ENCODE measurements at regions not wholly inside any gene's neighbourhood (a gene's known extent, or its start where the extent isn't known, plus 50 kb on each side); places are given as distances from the start of the nearest gene placed in this dataset.
"Not testable (repeated sequence)": the region's sequence is repeated elsewhere in the genome, so short reads cannot be mapped to it uniquely, and the experiment has no call there.

DNA sequence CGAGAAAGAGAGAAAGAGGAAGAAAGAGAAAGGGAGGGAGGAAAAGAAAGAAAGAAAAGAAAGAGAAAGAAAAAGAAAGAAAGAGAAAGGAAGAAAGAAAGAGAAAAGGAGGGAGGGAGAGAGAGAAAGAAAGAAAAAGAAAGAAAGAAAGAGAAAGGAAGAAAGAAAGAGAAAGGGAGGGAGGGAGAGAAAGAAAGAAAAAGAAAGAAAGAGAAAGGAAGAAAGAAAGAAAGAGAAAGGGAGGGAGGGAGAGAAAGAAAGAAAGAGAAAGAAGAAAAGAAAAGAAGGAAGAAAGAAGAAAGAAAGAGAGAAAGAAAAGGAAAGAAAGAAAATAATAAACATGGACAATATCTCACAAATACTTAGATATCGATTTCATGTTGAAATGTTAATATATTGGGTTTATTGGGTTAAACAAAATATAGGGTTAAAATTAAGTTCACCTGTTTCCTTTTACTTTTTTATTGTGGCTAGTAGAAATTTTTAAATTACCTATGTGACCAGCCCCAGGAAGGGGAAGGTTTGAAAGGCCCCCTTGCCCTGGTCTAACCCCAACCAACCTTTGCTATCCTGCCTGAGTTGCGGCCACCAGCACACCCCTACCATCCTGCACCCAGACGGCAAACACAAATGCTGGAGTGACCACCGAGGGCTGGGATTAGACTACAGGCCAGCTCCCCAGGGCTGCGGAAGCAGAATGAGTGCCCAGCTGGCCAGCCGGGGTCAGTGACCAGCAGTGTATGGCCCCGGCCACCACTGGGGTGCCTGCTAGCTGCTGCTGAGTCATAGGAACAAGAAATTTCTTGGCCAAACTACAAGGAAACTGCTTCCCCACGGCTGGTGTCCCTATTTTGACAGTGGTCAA lies 81.0 kb upstream of the FGF3 start:
- no peak for TF ChIP-seq CTCF (conservative IDR thresholded peaks at IDR 0.05)
- no peak overlapping the region for H3K4me3 Mint-ChIP-seq
- H3K4me1 Mint-ChIP-seq (ENCODE audit: unreplicated experiment), result no peaks in the 10 kb centered on the region
- H3K27ac Mint-ChIP-seq, result no peak overlapping the region
- H3K27me3 Mint-ChIP-seq, result no peaks in the 10 kb centered on the region
- H3K9me3 Mint-ChIP-seq, result no peaks in the 10 kb centered on the region
- H3K36me3 Mint-ChIP-seq, result no peaks in the 10 kb centered on the region
- no peak for DNase-seq (ENCODE audit: extremely low spot score, unreplicated experiment)

- H3K27ac Mint-ChIP-seq, result not testable (repeated sequence)
Observed at GRCh38 chr11:69900822-69901302, 81.6 kb upstream of the FGF3 start.

DNA sequence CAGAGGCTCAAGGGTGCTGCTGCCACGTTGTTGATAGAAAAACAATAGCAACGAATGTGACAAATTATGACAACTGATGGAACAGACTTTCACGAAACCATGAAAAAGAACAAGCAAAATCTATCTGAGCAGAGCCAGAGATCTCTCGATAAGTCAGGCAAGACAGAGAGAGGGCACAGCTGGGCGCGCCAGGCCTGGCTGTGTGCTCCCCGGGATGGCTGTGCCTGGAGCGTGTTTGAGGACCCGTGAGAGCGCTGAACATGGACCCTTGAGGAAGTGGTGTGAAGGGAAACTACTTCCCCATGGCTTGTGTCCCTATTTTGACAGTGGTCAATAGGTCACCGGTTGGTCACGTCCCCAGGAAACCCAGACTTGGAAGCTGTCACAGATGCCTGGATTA lies 83.1 kb upstream of the FGF3 start:
- Mint-ChIP-seq H3K27ac (no peak overlapping the region), H3K27me3 (peaks cover 6% of the 10 kb centered on the region), H3K4me1 (ENCODE audit: unreplicated experiment) (no peaks in the 10 kb centered on the region), H3K4me3 (no peak overlapping the region), H3K36me3 (no peaks in the 10 kb centered on the region), H3K9me3 (no peaks in the 10 kb centered on the region)
- no peak for DNase-seq (ENCODE audit: extremely low spot score, unreplicated experiment)
- TF ChIP-seq CTCF (conservative IDR thresholded peaks at IDR 0.05), result no peak

More at GRCh38 chr11:69900822-69901302, 81.6 kb upstream of the FGF3 start:
- not testable (repeated sequence) for H3K9me3 Mint-ChIP-seq; H3K4me3 Mint-ChIP-seq; H3K36me3 Mint-ChIP-seq; DNase-seq (ENCODE audit: extremely low spot score, unreplicated experiment); H3K4me1 Mint-ChIP-seq (ENCODE audit: unreplicated experiment); H3K27me3 Mint-ChIP-seq

GRCh38 chr11:69903211-69903610 lies 84.0 kb upstream of the FGF3 start:
- H3K4me1 Mint-ChIP-seq (ENCODE audit: unreplicated experiment), result no peaks in the 10 kb centered on the region
- H3K27me3 Mint-ChIP-seq, result peaks cover 6% of the 10 kb centered on the region

DNA sequence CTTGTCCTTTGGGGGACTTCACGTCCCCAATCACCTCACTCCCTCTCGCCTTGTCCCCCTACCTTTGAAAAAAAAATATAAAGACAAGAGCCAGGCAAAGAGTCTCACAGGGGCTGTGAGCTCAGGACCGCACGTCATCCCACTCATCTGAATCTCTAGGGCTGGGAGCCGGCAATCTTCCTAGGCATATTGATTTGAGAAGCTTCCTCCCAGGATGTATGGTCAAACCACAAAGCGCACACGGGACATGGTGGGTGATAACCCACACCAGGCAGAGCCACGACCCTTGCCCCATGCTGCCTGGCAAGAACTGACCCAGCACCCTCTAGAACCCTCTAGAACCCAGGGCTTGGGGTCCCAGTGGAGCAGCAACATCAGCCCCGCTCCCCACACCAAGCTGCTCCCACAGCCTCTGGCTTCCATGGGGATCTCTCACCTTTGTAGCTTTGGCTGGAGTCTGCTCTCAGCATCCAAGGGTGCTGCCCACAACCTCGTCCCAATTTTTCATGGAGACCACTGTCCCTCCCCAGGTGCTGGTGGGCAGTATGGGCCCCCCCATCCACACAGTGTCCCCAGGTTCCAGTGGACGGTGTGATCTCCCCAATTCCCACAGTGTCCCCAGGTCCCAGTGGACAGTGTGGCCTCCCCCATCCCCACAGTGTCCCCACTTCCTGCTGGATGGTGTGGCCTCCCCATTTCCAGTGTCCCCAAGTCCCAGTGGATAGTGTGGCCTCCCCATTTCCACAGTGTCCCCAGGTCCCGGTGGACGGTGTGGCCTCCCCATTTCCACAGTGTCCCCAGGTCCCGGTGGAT lies 85.2 kb upstream of the FGF3 start:
- TF ChIP-seq CTCF (conservative IDR thresholded peaks at IDR 0.05), result no peak
- no peak overlapping the region for H3K27ac Mint-ChIP-seq

More at GRCh38 chr11:69903211-69903610, 84.0 kb upstream of the FGF3 start:
- Mint-ChIP-seq H3K27ac (no peak overlapping the region), H3K4me3 (no peak overlapping the region), H3K36me3 (no peaks in the 10 kb centered on the region), H3K9me3 (no peaks in the 10 kb centered on the region)
- DNase-seq (ENCODE audit: extremely low spot score, unreplicated experiment), result no peak
- no peak for TF ChIP-seq CTCF (conservative IDR thresholded peaks at IDR 0.05)

More for the DNA sequence above, 85.2 kb upstream of the FGF3 start:
- no peaks in the 10 kb centered on the region for H3K9me3 Mint-ChIP-seq
- H3K4me3 Mint-ChIP-seq, result no peak overlapping the region
- no peak for DNase-seq (ENCODE audit: extremely low spot score, unreplicated experiment)
- H3K27me3 Mint-ChIP-seq, result peaks cover 12% of the 10 kb centered on the region
- H3K36me3 Mint-ChIP-seq, result no peaks in the 10 kb centered on the region
- H3K4me1 Mint-ChIP-seq (ENCODE audit: unreplicated experiment), result no peaks in the 10 kb centered on the region
